ENCODE measurements at regions not wholly inside any gene's neighbourhood (a gene's known extent, or its start where the extent isn't known, plus 50 kb on each side); places are given as distances from the start of the nearest gene placed in this dataset.

- BruUV-seq (replicated peaks), result no TSS peak
- no peak overlapping the region for H3K27ac ChIP-seq (ENCODE audit: low read depth, low read length, poor library complexity, severe bottlenecking)
- no peak overlapping the region for H2AFZ ChIP-seq (ENCODE audit: low read length)
- H3K9me3 ChIP-seq (ENCODE audit: low read length), result no peaks in the 10 kb centered on the region
- no peaks in the 10 kb centered on the region for H3K4me1 ChIP-seq (ENCODE audit: insufficient read depth, low read length, poor library complexity, severe bottlenecking)
- no peak overlapping the region for H3K4me3 ChIP-seq (ENCODE audit: low read depth, low read length, poor library complexity, severe bottlenecking)
- TF ChIP-seq EZH2phosphoT487 (IDR thresholded peaks at IDR 0.05; ENCODE audit: borderline replicate concordance, low read depth, low read length) (no peak), CTCF (conservative IDR thresholded peaks at IDR 0.05; ENCODE audit: low read length) (no peak)
- intact Hi-C loops (cut with micrococcal nuclease; ENCODE audit: unreplicated experiment), result loop anchor here (5.0 kb wide), 1 partner anchor 670 kb away; no protein-coding TSS in a partner anchor
- H4K20me1 ChIP-seq (ENCODE audit: insufficient read depth, low read length), result no peaks in the 10 kb centered on the region
- CTCF ChIA-PET (ENCODE audit: unreplicated experiment), result no interaction called here
- DNase-seq (ENCODE audit: low spot score), result no peak
- no peaks in the 10 kb centered on the region for H3K36me3 ChIP-seq (ENCODE audit: insufficient read depth, low read length)
- POLR2A ChIA-PET, result no interaction called here
- H3K79me2 ChIP-seq (ENCODE audit: insufficient read depth, low read depth, low read length), result no peaks in the 10 kb centered on the region
- H3K9me2 ChIP-seq (ENCODE audit: insufficient read depth, low read length), result no peaks in the 10 kb centered on the region
- H3K4me2 ChIP-seq (ENCODE audit: low read length), result no peak overlapping the region
Measured at GRCh38 chr12:102766961-102767360, 150.1 kb downstream of the PAH start.

GRCh38 chr12:102765736-102766135, 151.3 kb downstream of the PAH start:
- TF ChIP-seq CTCF (conservative IDR thresholded peaks at IDR 0.05; ENCODE audit: low read length), result no peak
- ChIA-PET POLR2A (no interaction called here), CTCF (ENCODE audit: unreplicated experiment) (no interaction called here)
- no peaks in the 10 kb centered on the region for H4K20me1 ChIP-seq (ENCODE audit: insufficient read depth, low read length)
- H3K9me2 ChIP-seq (ENCODE audit: insufficient read depth, low read length), result no peaks in the 10 kb centered on the region
- H3K4me1 ChIP-seq (ENCODE audit: insufficient read depth, low read length, poor library complexity, severe bottlenecking), result no peaks in the 10 kb centered on the region
- H3K4me3 ChIP-seq (ENCODE audit: low read depth, low read length, poor library complexity, severe bottlenecking), result no peak overlapping the region
- H3K4me2 ChIP-seq (ENCODE audit: low read length), result no peak overlapping the region
- H3K27ac ChIP-seq (ENCODE audit: low read depth, low read length, poor library complexity, severe bottlenecking), result no peak overlapping the region
- H3K9me3 ChIP-seq (ENCODE audit: low read length), result no peaks in the 10 kb centered on the region
- no TSS peak for BruUV-seq (replicated peaks)
- H3K79me2 ChIP-seq (ENCODE audit: insufficient read depth, low read depth, low read length), result no peaks in the 10 kb centered on the region
- no peak for DNase-seq (ENCODE audit: low spot score)
- no peak overlapping the region for H2AFZ ChIP-seq (ENCODE audit: low read length)
- no peaks in the 10 kb centered on the region for H3K36me3 ChIP-seq (ENCODE audit: insufficient read depth, low read length)
- intact Hi-C loops (cut with micrococcal nuclease; ENCODE audit: unreplicated experiment), result loop anchor here (5.0 kb wide), 1 partner anchor 668 kb away; no protein-coding TSS in a partner anchor

- Histone ChIP-seq H3K79me2 (ENCODE audit: insufficient read depth, low read depth, low read length) (no peaks in the 10 kb centered on the region), H3K9me3 (ENCODE audit: low read length) (no peaks in the 10 kb centered on the region), H3K4me2 (ENCODE audit: low read length) (no peak overlapping the region), H3K27ac (ENCODE audit: low read depth, low read length, poor library complexity, severe bottlenecking) (no peak overlapping the region), H3K9me2 (ENCODE audit: insufficient read depth, low read length) (no peaks in the 10 kb centered on the region), H3K4me1 (ENCODE audit: insufficient read depth, low read length, poor library complexity, severe bottlenecking) (no peaks in the 10 kb centered on the region), H3K4me3 (ENCODE audit: low read depth, low read length, poor library complexity, severe bottlenecking) (no peak overlapping the region), H3K36me3 (ENCODE audit: insufficient read depth, low read length) (no peaks in the 10 kb centered on the region), H2AFZ (ENCODE audit: low read length) (no peak overlapping the region), H4K20me1 (ENCODE audit: insufficient read depth, low read length) (no peaks in the 10 kb centered on the region)
- POLR2A ChIA-PET, result no interaction called here
- CTCF ChIA-PET (ENCODE audit: unreplicated experiment), result no interaction called here
- DNase-seq (ENCODE audit: low spot score), result no peak
- no peak for TF ChIP-seq EZH2phosphoT487 (IDR thresholded peaks at IDR 0.05; ENCODE audit: borderline replicate concordance, low read depth, low read length)
- no peak for TF ChIP-seq CTCF (conservative IDR thresholded peaks at IDR 0.05; ENCODE audit: low read length)
- no TSS peak for BruUV-seq (replicated peaks)
- intact Hi-C loops (cut with micrococcal nuclease; ENCODE audit: unreplicated experiment), result no loop called here
Measured at GRCh38 chr12:102763471-102763870, 153.6 kb downstream of the PAH start.

Measured in OCI-LY7 (cell line).